Loucy (cell line): ENCODE measurements at regions not wholly inside any gene's neighbourhood (a gene's known extent, or its start where the extent isn't known, plus 50 kb on each side); places are given as distances from the start of the nearest gene placed in this dataset.

ENCODE experiments used
- EZH2phosphoT487 ChIP-seq: fragments of 200-600 bp; IDR thresholded peaks from 2 replicates; pipeline ENCODE4 v1.6.1; 2018; ENCODE audit warnings: antibody characterized with exemption, mild to moderate bottlenecking, moderate library complexity, borderline replicate concordance
- TF ChIP-seq, protein P1 (sequence below): fragments of 200-600 bp; sonication (generic); conservative IDR thresholded peaks from 2 replicates; pipeline ENCODE4 v1.5.1; 2014; ENCODE audit warnings: mild to moderate bottlenecking, antibody characterized with exemption, low read length

DNA sequence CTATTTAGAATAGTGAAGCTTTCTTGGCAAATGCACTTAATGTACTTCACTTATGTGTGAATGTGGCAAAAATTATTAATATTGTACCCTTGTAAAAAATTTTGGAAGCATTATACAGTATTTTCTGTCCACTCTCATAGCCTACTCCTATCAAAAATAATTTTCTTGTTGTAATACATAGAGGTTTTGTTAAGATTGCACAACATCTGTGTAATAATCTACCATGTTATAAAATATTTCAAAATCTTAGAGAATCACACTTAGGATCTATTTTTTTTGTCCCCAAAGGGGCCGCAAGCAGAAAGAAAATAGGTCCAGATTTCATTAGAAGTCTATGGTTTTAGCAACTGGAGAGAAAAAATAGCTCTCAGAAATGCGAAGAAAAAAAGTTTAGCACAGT lies 945.9 kb downstream of the CDH18 start:
- TF ChIP-seq, protein P1, sequence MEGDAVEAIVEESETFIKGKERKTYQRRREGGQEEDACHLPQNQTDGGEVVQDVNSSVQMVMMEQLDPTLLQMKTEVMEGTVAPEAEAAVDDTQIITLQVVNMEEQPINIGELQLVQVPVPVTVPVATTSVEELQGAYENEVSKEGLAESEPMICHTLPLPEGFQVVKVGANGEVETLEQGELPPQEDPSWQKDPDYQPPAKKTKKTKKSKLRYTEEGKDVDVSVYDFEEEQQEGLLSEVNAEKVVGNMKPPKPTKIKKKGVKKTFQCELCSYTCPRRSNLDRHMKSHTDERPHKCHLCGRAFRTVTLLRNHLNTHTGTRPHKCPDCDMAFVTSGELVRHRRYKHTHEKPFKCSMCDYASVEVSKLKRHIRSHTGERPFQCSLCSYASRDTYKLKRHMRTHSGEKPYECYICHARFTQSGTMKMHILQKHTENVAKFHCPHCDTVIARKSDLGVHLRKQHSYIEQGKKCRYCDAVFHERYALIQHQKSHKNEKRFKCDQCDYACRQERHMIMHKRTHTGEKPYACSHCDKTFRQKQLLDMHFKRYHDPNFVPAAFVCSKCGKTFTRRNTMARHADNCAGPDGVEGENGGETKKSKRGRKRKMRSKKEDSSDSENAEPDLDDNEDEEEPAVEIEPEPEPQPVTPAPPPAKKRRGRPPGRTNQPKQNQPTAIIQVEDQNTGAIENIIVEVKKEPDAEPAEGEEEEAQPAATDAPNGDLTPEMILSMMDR: no peak
- no peak for TF ChIP-seq EZH2phosphoT487
